ENCODE measurements at regions not wholly inside any gene's neighbourhood (a gene's known extent, or its start where the extent isn't known, plus 50 kb on each side); places are given as distances from the start of the nearest gene placed in this dataset.
"Not testable (repeated sequence)": the region's sequence is repeated elsewhere in the genome, so short reads cannot be mapped to it uniquely, and the experiment has no call there.

DNA sequence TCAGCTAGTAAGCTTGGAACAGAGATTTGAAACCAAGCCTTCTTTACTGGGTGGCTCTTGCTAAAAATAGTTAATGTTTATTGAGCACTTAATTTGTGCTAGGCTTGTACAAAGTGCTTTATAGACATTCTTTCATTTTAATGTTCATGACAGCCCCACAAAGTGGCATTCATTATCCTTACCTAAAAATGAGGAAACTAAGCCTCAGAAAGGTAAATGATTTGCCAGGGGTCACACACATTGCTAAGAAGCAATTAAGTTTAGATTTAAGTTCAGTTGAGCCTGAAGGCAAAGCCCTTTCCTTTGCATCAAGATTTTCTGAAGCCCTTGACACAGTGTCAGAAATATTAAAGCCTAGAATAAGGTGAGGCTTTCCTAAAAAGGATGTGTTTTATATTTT lies 327.5 kb upstream of the FGF13 start:
- Histone ChIP-seq H3K9me3 (peaks cover 14% of the 10 kb centered on the region; the same call in 1 of the 2 replicates), H3K4me2 (no peak overlapping the region), H3K4me1 (no peaks in the 10 kb centered on the region), H4K20me1 (no peaks in the 10 kb centered on the region; the same call in 1 of the 2 replicates), H3K9ac (no peak overlapping the region), H3K27ac (no peak overlapping the region), H3K4me3 (no peak overlapping the region), H3K36me3 (no peaks in the 10 kb centered on the region), H3K27me3 (peaks cover 84% of the 10 kb centered on the region)
- no peak for TF ChIP-seq Cebpa-rat (IDR thresholded peaks at IDR 0.05)

DNA sequence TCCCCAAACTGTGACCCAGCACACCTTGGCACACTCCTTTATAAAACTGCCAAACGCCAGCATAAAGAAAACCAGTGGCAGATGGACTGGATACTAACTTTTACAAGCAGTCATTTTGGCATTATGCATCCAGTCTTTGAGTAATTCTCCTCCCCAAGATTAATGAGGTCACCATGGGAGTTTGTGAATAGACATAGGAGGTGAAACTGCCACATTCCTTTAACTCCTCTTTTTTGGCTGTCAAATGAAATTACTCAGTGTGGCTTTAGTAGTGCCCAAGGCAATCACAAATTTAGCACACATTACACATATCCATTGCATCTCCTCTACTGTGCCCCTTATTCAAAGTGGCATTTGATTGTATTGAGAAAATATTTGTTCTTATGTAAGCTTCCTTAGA lies 315.3 kb upstream of the FGF13 start:
- TF ChIP-seq Cebpa-rat (IDR thresholded peaks at IDR 0.05), result no peak
- Histone ChIP-seq H3K27me3 (peaks cover 78% of the 10 kb centered on the region), H3K4me2 (no peak overlapping the region), H3K36me3 (no peaks in the 10 kb centered on the region), H4K20me1 (no peaks in the 10 kb centered on the region), H3K4me3 (no peak overlapping the region), H3K27ac (no peak overlapping the region), H3K4me1 (no peaks in the 10 kb centered on the region), H3K9me3 (no peaks in the 10 kb centered on the region), H3K9ac (no peak overlapping the region)

DNA sequence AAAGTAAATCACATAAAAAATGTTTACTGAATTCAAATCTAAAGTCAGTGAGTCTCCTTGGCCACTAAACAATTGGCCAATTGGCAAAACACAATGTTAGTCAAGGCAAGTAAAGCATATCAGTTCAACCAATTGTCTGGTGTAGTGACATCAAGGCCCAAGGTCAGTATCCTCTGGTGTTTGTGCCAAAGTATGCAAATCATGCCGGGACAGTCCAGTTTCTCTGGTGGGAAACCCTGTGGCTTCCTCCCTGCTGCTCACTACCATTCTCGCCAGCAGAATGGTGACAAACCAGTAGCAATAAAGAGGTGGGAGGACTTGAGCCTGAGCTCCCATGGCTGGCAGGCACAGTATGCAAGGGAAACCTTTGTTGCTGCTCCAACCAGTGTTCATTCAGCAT lies 314.9 kb upstream of the FGF13 start:
- H3K4me2 ChIP-seq, result no peak overlapping the region
- H3K27me3 ChIP-seq, result peaks cover 78% of the 10 kb centered on the region
- no peak overlapping the region for H3K4me3 ChIP-seq
- H3K27ac ChIP-seq, result no peak overlapping the region
- no peak for TF ChIP-seq Cebpa-rat (IDR thresholded peaks at IDR 0.05)
- H3K9ac ChIP-seq, result no peak overlapping the region
- no peaks in the 10 kb centered on the region for H4K20me1 ChIP-seq
- H3K36me3 ChIP-seq, result no peaks in the 10 kb centered on the region
- no peaks in the 10 kb centered on the region for H3K9me3 ChIP-seq
- no peaks in the 10 kb centered on the region for H3K4me1 ChIP-seq

DNA sequence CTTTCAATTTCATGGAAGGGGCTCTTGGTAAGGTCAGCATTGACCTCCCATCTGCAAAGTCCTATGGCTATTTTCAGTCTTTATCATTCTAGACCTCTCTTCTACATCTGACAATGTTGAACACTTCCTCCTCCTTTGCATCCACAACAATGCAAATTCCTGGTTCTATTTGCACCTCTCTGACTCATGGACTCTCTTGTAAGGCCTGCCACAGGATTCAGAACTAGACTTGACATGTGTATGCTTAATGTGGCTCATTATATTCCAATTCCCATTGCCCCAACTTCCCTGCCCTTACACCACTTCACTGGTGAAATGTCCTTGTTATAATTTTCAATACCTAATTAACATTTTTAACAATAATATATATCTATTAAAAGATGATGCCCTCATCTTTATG lies 314.3 kb upstream of the FGF13 start:
- Histone ChIP-seq H3K4me1 (no peaks in the 10 kb centered on the region), H3K9me3 (no peaks in the 10 kb centered on the region), H3K27me3 (peaks cover 80% of the 10 kb centered on the region), H3K27ac (no peak overlapping the region), H3K4me3 (no peak overlapping the region), H3K36me3 (no peaks in the 10 kb centered on the region), H4K20me1 (no peaks in the 10 kb centered on the region), H3K9ac (no peak overlapping the region), H3K4me2 (no peak overlapping the region)
- TF ChIP-seq Cebpa-rat (IDR thresholded peaks at IDR 0.05), result no peak

DNA sequence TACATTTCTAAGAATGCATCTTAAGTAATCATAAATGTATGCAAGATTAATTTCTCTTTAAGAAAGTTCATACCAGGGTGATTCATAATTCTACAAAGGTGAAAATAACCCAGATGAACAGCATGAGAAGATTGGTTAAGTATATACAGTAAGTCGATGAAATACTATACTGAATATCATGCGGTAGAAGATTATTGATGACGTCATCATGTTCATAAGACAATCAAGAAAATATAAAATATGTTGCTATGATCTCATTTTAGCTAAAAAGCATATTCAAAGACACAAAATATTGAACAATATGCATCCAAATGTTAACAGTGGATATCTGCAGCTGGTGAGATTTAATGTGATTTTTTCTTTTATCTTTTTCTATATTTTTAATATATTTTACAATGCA lies 312.0 kb upstream of the FGF13 start:
- Histone ChIP-seq H3K36me3 (no peaks in the 10 kb centered on the region), H4K20me1 (no peaks in the 10 kb centered on the region), H3K4me1 (no peaks in the 10 kb centered on the region), H3K4me3 (no peak overlapping the region), H3K9ac (no peak overlapping the region), H3K27me3 (peaks cover 75% of the 10 kb centered on the region), H3K9me3 (no peaks in the 10 kb centered on the region), H3K4me2 (no peak overlapping the region), H3K27ac (no peak overlapping the region)
- TF ChIP-seq Cebpa-rat (IDR thresholded peaks at IDR 0.05), result no peak

DNA sequence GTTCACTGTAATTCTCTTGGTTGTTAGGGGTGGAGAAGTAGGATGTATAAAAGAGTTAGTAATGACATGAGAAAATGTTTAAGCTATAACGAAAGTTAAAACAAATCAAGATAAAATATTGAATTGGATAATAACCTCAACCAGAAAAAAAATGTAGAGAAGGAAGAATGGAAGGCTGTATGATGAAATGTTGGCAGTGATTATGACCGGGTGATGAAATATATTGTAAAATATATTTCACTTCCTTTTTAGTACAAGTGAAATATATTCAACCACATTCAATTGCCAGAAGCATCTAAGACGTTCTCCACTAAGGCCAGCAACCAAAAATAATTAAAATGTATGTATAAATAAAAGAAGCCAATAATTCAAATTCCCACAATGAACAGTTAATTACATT lies 309.3 kb upstream of the FGF13 start:
- H3K4me2 ChIP-seq, result no peak overlapping the region
- peaks cover 7% of the 10 kb centered on the region for H3K9me3 ChIP-seq
- no peak overlapping the region for H3K4me3 ChIP-seq
- H3K27me3 ChIP-seq, result peaks cover 65% of the 10 kb centered on the region
- TF ChIP-seq Cebpa-rat (IDR thresholded peaks at IDR 0.05), result no peak
- no peaks in the 10 kb centered on the region for H3K36me3 ChIP-seq
- no peaks in the 10 kb centered on the region for H4K20me1 ChIP-seq
- no peak overlapping the region for H3K9ac ChIP-seq
- H3K4me1 ChIP-seq, result no peaks in the 10 kb centered on the region
- H3K27ac ChIP-seq, result no peak overlapping the region

DNA sequence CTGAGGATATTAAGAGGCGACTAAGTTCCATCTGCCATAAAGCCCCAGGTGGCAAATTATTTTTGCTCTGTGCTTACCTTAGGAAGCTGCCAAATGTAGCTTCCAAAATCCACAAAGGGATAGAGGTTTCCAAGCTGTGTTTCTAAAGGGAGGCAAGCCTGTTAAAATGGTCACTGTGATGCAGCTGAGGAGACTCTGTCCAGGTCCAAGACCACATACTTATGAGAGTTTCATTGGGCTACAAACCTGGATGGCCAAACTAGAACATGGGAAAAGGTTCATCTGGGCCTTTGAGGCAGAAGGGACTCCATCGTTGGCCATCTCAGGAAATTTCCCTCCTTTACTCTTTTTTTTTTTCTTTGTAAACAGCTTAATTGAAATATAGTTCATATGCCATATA lies 306.9 kb upstream of the FGF13 start:
- TF ChIP-seq Cebpa-rat (IDR thresholded peaks at IDR 0.05), result no peak
- Histone ChIP-seq H3K4me1 (no peaks in the 10 kb centered on the region), H3K27ac (no peak overlapping the region), H3K27me3 (peaks cover 45% of the 10 kb centered on the region), H3K9ac (no peak overlapping the region), H4K20me1 (no peaks in the 10 kb centered on the region), H3K4me2 (no peak overlapping the region), H3K9me3 (peaks cover 11% of the 10 kb centered on the region), H3K4me3 (no peak overlapping the region), H3K36me3 (no peaks in the 10 kb centered on the region)

DNA sequence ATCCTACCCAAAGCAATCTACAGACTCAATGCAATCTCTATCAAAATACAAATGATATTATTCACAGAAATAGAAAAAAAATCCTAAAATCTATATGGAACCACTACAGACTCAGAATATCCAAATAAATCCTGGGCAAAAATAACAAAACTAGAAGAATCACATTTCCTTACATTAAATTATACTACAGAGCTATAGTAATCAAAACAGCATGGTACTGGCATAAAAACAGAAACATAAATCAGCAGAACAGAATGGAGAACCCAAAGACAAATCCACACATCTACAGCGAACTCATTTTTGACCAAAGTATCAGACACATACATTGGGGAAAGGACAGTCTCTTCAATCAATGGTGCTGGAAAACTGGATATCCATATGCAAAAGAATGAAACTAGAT lies 304.1 kb upstream of the FGF13 start:
- Histone ChIP-seq H3K36me3 (no peaks in the 10 kb centered on the region), H3K27me3 (peaks cover 37% of the 10 kb centered on the region), H3K9me3 (peaks cover 25% of the 10 kb centered on the region), H3K4me3 (no peak overlapping the region), H3K4me2 (no peak overlapping the region), H3K4me1 (no peaks in the 10 kb centered on the region), H3K9ac (no peak overlapping the region), H4K20me1 (no peaks in the 10 kb centered on the region), H3K27ac (no peak overlapping the region)
- no peak for TF ChIP-seq Cebpa-rat (IDR thresholded peaks at IDR 0.05)

DNA sequence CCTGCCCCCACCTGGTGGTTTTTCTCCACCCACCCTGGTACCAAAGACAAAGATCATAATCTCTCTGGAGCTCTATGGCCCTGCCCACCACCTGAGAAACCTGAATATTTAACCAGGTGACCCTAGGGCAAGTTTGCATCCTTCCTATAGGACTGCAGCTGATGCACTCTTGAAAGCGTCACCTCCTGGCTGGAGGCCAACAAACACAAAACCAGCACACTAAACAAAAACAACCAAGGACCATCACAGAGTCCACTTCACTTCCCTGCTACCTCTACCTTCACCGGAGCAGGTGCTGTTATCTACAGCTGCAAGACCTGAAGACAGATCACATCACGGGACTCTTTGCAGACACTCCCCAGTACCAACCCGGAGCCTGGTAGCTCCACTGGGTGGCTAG lies 296.7 kb upstream of the FGF13 start:
- Histone ChIP-seq H3K27me3 (peaks cover 47% of the 10 kb centered on the region), H3K9ac (no peak overlapping the region), H3K4me1 (no peaks in the 10 kb centered on the region), H3K4me3 (no peak overlapping the region), H4K20me1 (no peaks in the 10 kb centered on the region), H3K9me3 (peaks cover 19% of the 10 kb centered on the region), H3K4me2 (no peak overlapping the region), H3K36me3 (no peaks in the 10 kb centered on the region), H3K27ac (no peak overlapping the region)
- TF ChIP-seq Cebpa-rat (IDR thresholded peaks at IDR 0.05), result no peak

DNA sequence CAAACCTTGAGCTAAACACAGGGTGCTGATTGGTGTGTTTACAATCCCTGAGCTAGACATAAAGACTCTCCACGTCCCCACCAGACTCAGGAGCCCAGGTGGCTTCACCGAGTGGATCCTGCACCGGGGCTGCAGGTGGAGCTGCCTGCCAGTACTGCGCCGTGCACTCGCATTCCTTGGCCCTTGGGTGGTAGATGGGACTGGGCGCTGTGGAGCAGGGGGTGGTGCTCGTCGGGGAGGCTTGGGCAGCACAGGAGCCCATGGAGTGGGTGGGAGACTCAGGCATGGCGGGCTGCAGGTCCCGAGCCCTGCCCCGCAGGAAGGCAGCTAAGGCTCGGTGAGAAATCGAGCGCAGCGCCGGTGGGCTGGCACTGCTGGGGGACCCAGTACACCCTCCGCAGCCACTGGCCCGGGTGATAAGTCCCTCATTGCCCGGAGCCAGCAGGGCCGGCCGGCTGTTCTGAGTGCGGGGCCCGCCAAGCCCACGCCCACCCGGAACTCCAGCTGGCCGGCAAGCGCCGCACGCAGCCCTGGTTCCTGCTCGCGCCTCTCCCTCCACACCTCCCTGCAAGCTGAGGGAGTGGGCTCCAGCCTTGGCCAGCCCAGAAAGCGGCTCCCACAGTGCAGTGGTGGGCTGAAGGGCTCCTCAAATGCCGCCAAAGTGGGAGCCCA lies 292.5 kb upstream of the FGF13 start:
- not testable (repeated sequence) for H3K4me2 ChIP-seq, H3K27ac ChIP-seq, H3K4me3 ChIP-seq, H4K20me1 ChIP-seq, H3K9ac ChIP-seq, H3K36me3 ChIP-seq, H3K4me1 ChIP-seq
- Histone ChIP-seq H3K27me3 (peaks cover 29% of the 10 kb centered on the region), H3K9me3 (0 out of 2 replicates have a peak, but pooled peaks cover 11% of the 10 kb centered on the region)

DNA sequence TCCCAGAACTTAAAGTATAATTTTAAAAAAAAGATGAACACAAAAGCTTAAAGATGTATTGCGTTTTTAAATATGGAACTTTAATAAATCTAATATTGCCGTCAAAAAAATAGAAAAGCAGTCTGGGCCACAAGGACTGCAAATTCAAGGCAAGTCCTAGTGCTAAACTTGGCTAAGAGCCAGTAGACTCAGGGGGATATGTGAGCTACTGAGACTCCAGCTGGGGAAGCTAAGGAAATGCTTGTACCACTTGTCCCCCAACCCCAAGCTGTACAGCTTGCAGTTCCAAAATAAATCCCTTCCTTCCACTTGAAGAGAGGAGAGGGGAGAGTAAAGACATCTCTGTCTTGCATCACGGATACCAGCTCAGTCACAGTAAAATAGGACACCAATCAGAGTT lies 290.8 kb upstream of the FGF13 start:
- TF ChIP-seq Cebpa-rat (IDR thresholded peaks at IDR 0.05), result no peak
- H3K27me3 ChIP-seq, result peaks cover 17% of the 10 kb centered on the region; the same call in 1 of the 2 replicates
- H3K4me2 ChIP-seq, result no peak overlapping the region
- no peak overlapping the region for H3K4me3 ChIP-seq
- 0 out of 2 replicates have a peak, but pooled peaks cover 11% of the 10 kb centered on the region for H3K9me3 ChIP-seq
- no peak overlapping the region for H3K27ac ChIP-seq
- no peak overlapping the region for H3K9ac ChIP-seq
- no peaks in the 10 kb centered on the region for H3K4me1 ChIP-seq
- no peaks in the 10 kb centered on the region for H3K36me3 ChIP-seq
- no peaks in the 10 kb centered on the region for H4K20me1 ChIP-seq

All from BLaER1 (cell line).